ENCODE measurements at regions not wholly inside any gene's neighbourhood (a gene's known extent, or its start where the extent isn't known, plus 50 kb on each side); places are given as distances from the start of the nearest gene placed in this dataset.

DNA sequence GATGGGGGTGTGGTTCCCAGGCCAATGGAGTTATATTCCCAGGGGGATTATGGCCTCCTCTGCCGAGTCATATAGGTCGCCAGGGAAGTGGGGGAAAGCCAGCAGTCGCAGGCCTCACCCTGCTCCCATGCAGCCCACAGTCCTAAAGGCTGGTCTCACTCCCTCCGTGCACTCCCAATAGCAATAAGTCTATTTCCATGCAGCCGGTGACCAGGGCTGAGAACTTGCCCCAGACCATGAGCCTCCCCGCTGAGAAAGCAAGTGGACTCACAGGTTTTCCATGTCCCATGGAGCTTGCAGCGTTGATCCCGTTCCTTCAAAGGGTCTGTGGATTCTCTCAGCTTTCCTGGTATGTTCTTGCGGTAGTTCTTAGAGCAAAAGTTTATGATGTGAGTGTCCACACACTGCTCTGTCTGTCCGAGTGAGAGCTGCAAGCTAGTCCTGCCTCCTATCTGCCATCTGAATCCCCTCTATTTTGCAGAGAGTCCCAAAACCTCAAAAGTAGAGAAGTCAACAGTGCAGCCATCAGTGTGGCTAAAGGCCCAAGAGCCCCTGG is 81.7 kb upstream of the TMPRSS2 start:
- TF ChIP-seq CTCF (conservative IDR thresholded peaks at IDR 0.05; ENCODE audit: low read length) (no peak), EZH2phosphoT487 (IDR thresholded peaks at IDR 0.05; ENCODE audit: borderline replicate concordance, low read depth, low read length) (no peak)
